ENCODE measurements at regions not wholly inside any gene's neighbourhood (a gene's known extent, or its start where the extent isn't known, plus 50 kb on each side); places are given as distances from the start of the nearest gene placed in this dataset.

DNA sequence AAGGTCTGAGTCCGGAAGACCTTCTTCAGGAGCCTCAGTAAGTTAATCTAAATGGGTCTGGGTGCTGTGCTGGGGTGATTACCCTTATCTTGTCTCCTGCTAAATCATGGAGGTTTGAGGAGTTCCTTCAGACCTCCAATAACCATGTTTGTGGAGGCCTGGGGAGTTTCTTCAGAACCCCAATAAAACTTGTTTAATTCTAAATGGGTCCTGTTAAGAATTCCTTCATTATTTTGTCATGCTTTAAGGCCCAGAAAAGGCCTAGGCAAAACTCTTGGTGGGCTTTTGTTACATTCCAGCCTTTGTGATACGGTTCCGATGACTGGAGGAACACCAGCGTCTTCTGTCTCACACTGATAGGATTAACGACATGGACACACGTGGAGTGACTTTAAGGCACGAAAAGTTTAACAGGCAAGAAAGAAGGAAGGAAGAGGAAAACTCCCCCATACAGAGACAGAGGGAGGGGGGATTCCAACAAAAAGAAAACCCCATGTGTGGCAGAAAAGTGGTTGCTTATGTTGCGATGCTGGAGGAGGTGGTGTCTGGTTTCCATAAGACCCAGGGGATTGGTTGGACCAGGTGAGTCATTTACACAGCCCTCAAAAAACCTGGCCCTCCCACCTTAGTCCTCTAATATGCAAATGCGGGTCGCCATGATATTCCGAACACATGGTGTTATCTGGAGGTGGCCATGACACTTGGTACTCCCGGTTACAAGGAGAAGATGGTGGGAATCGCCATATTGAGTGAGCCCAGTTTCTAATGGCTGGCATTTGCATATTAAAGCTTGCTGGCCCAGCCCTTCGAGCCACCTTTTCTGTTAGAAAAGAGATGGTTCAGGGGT, 72.6 kb upstream of the MFGE8 start:
- TF ChIP-seq, protein P1, sequence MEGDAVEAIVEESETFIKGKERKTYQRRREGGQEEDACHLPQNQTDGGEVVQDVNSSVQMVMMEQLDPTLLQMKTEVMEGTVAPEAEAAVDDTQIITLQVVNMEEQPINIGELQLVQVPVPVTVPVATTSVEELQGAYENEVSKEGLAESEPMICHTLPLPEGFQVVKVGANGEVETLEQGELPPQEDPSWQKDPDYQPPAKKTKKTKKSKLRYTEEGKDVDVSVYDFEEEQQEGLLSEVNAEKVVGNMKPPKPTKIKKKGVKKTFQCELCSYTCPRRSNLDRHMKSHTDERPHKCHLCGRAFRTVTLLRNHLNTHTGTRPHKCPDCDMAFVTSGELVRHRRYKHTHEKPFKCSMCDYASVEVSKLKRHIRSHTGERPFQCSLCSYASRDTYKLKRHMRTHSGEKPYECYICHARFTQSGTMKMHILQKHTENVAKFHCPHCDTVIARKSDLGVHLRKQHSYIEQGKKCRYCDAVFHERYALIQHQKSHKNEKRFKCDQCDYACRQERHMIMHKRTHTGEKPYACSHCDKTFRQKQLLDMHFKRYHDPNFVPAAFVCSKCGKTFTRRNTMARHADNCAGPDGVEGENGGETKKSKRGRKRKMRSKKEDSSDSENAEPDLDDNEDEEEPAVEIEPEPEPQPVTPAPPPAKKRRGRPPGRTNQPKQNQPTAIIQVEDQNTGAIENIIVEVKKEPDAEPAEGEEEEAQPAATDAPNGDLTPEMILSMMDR (conservative IDR thresholded peaks at IDR 0.05 in 1 of 2, IDR thresholded peaks at IDR 0.05 in 1 of 2; ENCODE audit: low read depth in 1 of 2, low read length in 2 of 2): no peak
- no peak for TF ChIP-seq EZH2 (IDR thresholded peaks at IDR 0.05; ENCODE audit: low read length, missing control alignments)
